Caki2 (cell line): ENCODE measurements at regions not wholly inside any gene's neighbourhood (a gene's known extent, or its start where the extent isn't known, plus 50 kb on each side); places are given as distances from the start of the nearest gene placed in this dataset.
"Not testable (repeated sequence)": the region's sequence is repeated elsewhere in the genome, so short reads cannot be mapped to it uniquely, and the experiment has no call there.

Experiments
- DNase-seq: peaks from one replicate; pipeline ENCODE4 v3.0.0-alpha.2; 2015; ENCODE audit warnings: low read depth
- in situ Hi-C: cut with HindIII; loops from 2 replicates; pipeline ENCODE4 v1.10.0; 2016; ENCODE audit warnings: low sequenced_read_pairs, low pct_unique_long_range_greater_than_20kb, mixed read lengths

GRCh38 chr15:31660816-31661215 is 334.2 kb downstream of the KLF13 start:
- in situ Hi-C loops: no loop called here
- DNase-seq: no peak

DNA sequence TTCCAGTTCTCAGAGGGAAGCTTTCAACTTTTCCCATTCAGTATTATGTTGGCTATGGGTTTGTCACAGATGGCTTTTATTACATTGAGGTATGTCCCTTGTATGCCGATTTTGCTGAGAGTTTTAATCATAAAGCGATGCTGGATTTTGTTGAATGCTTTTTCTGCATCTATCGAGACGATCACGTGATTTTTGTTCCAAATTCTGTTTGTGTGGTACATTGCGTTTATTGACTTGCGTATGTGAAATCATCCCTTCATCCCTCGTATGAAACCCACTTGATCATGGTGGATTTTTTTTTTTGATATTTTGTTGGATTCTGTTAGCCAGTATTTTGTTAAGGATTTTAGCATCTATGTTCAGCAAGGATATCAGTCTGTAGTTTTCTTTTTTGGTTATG is 339.1 kb downstream of the KLF13 start:
- in situ Hi-C loops, DNase-seq: not testable (repeated sequence)

- DNase-seq, in situ Hi-C loops: not testable (repeated sequence)
Measured at GRCh38 chr15:31669158-31669908, 342.7 kb downstream of the KLF13 start.

- in situ Hi-C loops: not testable (repeated sequence)
Measured at GRCh38 chr15:31673263-31673662, 346.6 kb downstream of the KLF13 start.

DNA sequence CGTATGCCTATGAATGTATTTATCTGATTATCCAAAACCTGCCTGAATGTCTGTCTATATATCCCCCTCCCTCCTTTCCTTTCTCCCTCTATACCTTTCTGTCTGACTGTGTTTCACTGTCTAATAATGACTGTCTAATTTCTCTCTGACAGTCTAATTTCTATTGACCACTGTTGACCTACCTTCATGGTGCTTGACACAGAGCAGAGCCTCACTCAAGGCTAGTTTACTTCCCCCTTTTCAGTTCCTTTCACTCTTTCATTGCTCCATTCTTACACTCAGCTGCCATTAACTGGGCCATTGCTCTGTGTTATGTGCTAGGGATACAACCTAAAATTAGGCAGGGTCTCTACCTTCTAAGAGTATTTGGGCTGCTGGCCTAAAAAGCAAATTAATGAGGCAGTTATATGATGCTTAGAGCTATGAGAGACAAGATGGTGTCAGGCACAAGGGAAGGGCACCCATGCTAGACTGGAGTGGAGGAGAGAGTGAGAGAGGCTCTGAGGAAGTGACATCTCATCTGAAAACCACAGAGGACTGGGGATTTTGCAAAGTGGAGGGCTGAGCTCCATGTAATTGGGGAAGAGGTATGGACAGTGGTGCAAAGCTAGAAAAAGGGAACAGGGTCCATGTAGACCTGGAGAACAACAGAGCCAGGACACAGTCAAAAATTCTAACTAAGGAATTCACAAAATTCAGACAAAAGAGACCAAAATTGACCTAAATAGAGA is 348.6 kb upstream of the CHRNA7 start:
- in situ Hi-C loops, DNase-seq: not testable (repeated sequence)

More at GRCh38 chr15:31673263-31673662, 346.6 kb downstream of the KLF13 start:
- DNase-seq: not testable (repeated sequence)

GRCh38 chr15:31687088-31687487 is 343.2 kb upstream of the CHRNA7 start:
- in situ Hi-C loops: not testable (repeated sequence)

GRCh38 chr15:31696509-31696908 is 333.8 kb upstream of the CHRNA7 start:
- in situ Hi-C loops, DNase-seq: not testable (repeated sequence)

More at GRCh38 chr15:31687088-31687487, 343.2 kb upstream of the CHRNA7 start:
- not testable (repeated sequence) for DNase-seq

- in situ Hi-C loops, DNase-seq: not testable (repeated sequence)
Measured at GRCh38 chr15:31705076-31705678, 325.1 kb upstream of the CHRNA7 start.

DNA sequence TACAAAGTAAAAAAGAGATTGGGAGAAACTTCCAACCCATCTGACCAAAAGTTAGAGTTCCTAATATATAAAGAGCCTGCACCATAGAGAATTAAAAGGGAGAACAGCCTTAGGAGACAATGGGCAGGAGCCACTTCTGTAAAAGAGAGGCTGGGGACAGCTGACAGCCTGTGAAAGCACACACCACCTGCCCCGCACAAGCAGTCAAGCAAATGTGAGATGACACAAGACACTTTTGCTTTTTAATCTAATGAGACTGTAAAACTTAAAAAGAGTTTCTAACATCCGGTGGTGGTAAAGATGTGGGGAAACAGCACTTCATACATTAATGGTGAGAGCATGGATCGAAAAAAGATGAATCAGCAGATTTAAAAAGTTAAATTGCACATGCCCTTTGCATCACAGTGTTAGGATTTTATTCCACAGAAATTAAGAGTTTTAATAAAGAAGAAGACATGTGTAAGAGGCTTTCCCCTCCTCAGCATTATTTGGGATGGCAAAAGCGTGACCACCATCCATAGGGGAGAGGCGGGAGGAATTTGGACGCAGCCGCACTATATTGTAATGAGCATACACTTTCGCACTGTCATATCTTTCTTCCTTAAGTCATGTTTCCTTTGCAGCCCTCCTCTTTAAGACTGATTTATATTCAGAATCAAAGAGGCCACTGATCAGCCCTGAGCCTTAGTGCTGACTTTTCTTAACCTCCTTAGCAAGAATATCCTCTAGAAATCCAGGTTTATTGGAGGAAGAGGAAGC is 322.2 kb upstream of the CHRNA7 start:
- DNase-seq, in situ Hi-C loops: not testable (repeated sequence)

DNA sequence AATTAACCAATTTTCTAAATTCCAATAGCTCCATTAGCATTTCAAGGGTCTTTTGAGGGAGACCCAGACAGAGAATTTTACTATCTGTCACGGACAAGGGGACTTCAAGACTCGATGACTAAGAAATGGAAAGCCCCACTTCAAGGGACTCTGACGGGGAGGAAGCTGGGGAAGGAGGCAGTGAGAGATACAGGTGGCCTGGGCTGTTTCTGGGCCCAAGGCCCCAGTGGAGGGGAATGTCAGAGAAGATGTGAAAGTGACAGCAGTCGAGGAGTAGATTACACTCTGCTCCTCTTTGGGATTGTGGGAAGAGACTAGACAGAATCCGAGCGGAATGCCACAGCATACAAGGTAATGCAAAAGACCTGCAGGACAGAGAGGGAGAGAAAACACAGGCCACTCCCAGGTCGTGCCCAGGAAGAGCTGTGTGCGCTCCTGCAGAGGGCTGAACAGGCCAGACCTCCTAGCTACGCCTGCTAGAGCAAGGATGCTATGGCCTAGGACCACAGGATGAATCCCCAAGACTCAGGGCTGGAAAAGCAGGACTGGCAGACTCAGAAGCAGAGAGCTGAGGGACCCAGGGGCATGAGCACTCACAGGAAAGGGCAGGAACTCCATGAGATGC is 321.5 kb upstream of the CHRNA7 start:
- DNase-seq, in situ Hi-C loops: not testable (repeated sequence)

DNA sequence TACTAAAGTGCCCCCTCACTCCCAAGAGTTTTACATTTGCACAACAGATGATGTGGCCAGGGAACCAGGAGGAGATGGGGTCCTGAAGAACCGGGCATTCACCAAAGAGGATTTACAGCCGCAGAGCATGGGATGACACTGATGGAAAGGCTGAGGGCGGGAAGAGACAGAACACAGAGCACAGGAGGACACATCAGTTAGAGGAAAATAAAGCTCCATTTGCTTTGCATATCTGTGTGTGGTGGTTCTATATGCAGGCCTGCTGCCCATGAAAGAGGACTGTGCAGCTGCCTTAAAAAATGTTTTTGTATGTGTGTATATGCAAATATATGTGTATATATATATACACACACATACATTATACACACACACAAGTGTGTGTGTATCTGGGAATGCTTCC is 320.8 kb upstream of the CHRNA7 start:
- DNase-seq, in situ Hi-C loops: not testable (repeated sequence)

DNA sequence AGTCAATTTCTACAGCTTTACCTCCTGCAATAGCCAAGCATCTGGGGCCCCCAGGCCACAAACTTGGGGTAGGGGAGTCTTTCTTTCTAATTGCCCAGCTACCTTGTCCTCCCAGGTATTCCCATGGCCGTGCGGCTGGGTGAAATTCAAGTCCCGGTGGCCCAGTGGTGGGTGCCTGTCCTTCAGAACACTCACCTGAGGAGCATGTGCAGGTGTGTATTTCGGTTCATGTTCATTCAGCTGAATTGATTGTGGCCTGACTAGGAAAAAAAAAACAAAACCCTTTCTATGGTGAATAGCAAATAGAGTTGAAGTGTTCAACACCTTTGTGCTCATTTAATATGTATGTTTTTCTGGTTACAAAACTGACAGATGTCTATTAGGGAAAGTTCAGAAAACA is 319.5 kb upstream of the CHRNA7 start:
- DNase-seq, in situ Hi-C loops: not testable (repeated sequence)

GRCh38 chr15:31715208-31715607 is 315.1 kb upstream of the CHRNA7 start:
- in situ Hi-C loops: not testable (repeated sequence)

DNA sequence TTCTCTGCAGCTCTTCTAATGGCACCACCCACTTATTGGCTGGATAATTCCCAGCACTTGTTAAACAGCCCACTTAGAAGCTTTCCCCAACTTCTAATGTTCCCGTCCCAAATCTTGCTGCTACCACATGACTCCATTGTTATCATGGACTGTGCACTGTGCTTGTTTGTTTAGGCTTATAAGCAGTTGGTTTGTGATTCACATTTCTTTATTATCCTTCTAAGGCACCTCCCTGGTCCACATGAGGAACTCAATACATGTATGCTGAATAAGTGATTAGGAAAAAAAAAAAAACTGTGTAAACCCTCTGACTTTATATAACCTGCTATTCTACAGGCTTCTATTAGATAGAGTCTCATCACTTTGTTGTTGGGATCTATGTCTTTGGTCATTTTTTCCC is 311.7 kb upstream of the CHRNA7 start:
- in situ Hi-C loops, DNase-seq: not testable (repeated sequence)

More at GRCh38 chr15:31715208-31715607, 315.1 kb upstream of the CHRNA7 start:
- DNase-seq: not testable (repeated sequence)

DNA sequence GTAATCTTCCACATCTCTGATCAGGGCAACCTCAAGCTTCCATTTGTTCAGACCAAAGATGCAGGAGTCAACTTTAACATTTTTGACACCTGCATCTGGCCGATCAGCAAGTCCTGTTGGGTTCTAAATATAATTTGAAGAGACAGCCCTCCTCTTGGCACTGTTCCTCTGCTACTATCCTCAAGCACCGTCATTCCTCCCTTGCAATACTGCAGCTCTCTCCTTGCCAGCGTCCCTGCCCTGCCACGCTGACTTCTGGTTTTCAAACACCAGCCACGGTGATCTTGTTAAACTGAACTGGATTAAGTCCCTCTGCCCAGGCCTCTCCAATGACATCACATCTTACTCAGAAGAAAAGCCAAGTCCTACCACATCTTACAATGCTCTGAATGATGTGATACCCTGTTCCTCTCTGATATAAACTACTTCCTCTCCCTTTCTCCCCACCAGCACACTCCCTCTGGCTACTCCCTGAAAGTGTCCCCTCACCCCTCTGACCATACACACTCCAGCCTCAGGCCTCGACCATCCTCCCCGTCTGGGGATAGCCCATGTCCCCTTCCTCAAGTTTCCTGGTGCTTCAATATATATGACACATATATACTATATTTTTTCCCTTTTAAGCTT is 310.8 kb upstream of the CHRNA7 start:
- DNase-seq, in situ Hi-C loops: not testable (repeated sequence)

- in situ Hi-C loops, DNase-seq: not testable (repeated sequence)
Measured at GRCh38 chr15:31723019-31723418, 307.3 kb upstream of the CHRNA7 start.

DNA sequence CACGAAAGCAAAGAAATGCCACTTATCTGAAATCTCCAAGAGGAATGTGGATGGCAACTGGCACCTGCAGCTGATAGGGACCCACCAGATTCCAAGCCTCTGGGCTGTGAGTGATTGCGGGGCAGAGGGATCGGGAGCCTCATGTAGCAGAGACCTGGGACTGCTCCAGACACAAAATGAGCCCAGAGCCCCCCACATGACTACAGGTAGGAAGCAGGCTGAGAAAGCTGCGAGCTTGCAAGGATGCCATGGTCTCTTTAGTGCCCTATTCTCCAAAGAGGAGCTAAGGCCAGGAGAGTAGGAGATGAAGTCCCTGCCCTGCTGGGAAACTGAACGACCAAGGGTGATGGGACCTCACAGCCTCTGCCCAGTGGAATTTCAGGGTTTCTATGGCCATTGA is 305.4 kb upstream of the CHRNA7 start:
- DNase-seq, in situ Hi-C loops: not testable (repeated sequence)
